ENCODE measurements at regions not wholly inside any gene's neighbourhood (a gene's known extent, or its start where the extent isn't known, plus 50 kb on each side); places are given as distances from the start of the nearest gene placed in this dataset.

DNA sequence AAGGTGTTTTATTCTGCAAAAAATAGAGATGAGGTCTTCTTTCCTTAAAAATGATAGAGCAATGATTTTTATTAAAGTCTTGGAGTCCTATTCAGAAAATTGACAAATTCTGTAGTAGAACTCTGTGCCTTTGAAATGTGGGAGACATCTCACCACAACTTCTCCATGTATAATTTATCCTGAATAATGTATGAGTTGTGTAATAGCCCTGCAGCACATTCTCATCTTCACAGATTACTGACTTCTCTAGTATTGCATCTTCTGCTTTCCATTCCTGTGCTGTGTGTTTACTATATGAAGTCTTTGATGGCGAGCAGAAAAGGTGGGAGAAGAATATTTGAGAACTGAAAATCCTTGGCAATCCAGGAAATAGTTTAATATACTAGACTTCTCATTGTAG is 255.6 kb downstream of the TTC6 start:
- no peak overlapping the region for H3K4me3 ChIP-seq (ENCODE audit: low read depth, low read length)
- TF ChIP-seq, protein P1, sequence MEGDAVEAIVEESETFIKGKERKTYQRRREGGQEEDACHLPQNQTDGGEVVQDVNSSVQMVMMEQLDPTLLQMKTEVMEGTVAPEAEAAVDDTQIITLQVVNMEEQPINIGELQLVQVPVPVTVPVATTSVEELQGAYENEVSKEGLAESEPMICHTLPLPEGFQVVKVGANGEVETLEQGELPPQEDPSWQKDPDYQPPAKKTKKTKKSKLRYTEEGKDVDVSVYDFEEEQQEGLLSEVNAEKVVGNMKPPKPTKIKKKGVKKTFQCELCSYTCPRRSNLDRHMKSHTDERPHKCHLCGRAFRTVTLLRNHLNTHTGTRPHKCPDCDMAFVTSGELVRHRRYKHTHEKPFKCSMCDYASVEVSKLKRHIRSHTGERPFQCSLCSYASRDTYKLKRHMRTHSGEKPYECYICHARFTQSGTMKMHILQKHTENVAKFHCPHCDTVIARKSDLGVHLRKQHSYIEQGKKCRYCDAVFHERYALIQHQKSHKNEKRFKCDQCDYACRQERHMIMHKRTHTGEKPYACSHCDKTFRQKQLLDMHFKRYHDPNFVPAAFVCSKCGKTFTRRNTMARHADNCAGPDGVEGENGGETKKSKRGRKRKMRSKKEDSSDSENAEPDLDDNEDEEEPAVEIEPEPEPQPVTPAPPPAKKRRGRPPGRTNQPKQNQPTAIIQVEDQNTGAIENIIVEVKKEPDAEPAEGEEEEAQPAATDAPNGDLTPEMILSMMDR (IDR thresholded peaks at IDR 0.05; ENCODE audit: borderline replicate concordance, insufficient read depth, low read depth, low read length): no peak

DNA sequence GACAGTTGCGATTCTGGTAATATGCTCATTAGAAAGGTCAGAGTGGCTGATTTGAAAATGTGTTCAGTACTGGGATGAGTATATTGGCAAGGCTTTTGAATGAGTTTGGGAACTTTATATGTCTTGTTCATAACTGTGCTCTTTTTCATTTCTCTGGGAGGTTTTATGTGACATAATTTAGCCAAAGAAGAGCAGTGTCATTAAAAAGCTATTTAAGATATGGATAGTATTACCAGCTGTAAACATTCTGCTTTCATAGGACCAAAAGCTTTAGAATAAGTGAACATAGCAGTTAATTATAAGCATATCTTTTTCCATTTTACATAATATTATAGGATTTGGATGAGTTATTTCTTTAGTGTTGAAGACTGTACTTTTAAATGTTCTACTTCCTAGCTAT is 260.4 kb downstream of the TTC6 start:
- H3K4me3 ChIP-seq (ENCODE audit: low read depth, low read length): no peak overlapping the region
- TF ChIP-seq, protein P1 (IDR thresholded peaks at IDR 0.05; ENCODE audit: borderline replicate concordance, insufficient read depth, low read depth, low read length): no peak

- TF ChIP-seq, protein P1 (IDR thresholded peaks at IDR 0.05; ENCODE audit: borderline replicate concordance, insufficient read depth, low read depth, low read length): no peak
- no peak overlapping the region for H3K4me3 ChIP-seq (ENCODE audit: low read depth, low read length)
Observed at GRCh38 chr14:37857774-37858266, 262.4 kb downstream of the TTC6 start.

GRCh38 chr14:37858733-37859132 is 263.3 kb downstream of the TTC6 start:
- TF ChIP-seq, protein P1 (IDR thresholded peaks at IDR 0.05; ENCODE audit: borderline replicate concordance, insufficient read depth, low read depth, low read length): no peak

DNA sequence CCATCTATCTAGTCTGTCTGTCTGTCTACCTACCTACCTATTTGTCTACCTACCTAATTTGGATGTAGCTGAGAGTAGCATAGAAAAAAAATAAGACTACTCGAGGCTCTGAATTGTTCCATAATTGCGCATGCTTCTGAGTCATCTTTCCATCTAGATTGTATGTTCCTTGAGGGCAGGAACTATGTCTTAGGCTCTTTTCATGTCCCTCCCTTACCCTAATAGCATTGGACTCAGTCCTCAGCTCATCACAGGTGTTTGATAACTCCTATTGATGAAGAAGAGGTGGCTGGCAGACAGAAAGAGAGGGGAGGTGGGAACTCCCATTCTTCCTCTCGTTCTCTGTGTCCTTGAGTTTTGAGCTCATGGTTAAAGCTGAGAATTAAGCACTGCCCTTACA is 263.7 kb downstream of the TTC6 start:
- TF ChIP-seq, protein P1 (IDR thresholded peaks at IDR 0.05; ENCODE audit: borderline replicate concordance, insufficient read depth, low read depth, low read length): no peak
- no peak overlapping the region for H3K4me3 ChIP-seq (ENCODE audit: low read depth, low read length)

More at GRCh38 chr14:37858733-37859132, 263.3 kb downstream of the TTC6 start:
- no peak overlapping the region for H3K4me3 ChIP-seq (ENCODE audit: low read depth, low read length)

DNA sequence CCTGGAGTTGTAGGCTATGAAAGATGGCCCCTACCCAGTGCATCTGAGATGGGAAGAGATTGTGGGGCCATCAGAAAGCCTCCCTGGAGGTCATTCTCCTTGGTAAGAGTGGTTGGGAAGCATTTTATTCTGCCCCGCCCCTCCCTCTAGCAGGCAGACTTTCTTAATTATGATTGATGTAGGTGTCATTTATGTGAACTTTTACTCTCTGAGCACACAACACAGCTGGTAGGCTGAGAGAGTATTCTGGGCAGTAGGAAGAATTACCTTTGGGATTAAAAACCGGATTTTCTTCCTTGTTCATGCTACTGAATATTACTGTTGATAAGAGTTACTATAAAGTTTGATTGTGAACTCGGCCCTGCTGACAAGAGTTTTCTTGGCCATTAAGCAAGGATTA is 266.8 kb downstream of the TTC6 start:
- TF ChIP-seq, protein P1 (IDR thresholded peaks at IDR 0.05; ENCODE audit: borderline replicate concordance, insufficient read depth, low read depth, low read length): no peak
- no peak overlapping the region for H3K4me3 ChIP-seq (ENCODE audit: low read depth, low read length)

DNA sequence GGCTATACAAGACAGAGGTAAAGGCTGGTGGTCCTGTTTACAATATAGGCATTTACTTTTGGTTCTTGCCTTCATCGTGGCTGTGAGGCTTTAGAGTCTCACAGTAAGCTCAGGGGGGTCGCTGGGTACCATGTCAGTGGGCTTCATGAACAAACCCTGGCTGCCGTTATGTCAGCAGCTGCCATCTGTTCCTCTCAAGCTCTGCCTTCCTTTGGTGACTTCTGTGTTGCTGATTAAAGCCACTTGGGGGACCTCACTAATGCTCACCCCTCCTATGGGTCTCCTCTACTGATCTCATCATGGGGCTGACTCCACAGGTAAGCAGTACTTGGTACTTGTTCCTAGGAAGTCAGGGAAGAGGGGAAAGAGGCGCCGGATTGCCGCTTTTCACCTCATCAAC is 268.7 kb downstream of the TTC6 start:
- TF ChIP-seq, protein P1 (IDR thresholded peaks at IDR 0.05; ENCODE audit: borderline replicate concordance, insufficient read depth, low read depth, low read length): no peak
- no peak overlapping the region for H3K4me3 ChIP-seq (ENCODE audit: low read depth, low read length)

Measured in GM12875 (cell line).